SH-SY5Y (cell line): ENCODE measurements at regions not wholly inside any gene's neighbourhood (a gene's known extent, or its start where the extent isn't known, plus 50 kb on each side); places are given as distances from the start of the nearest gene placed in this dataset.

Source experiments
- GATA2 ChIP-seq: IDR thresholded peaks from 2 replicates; pipeline ENCODE4 v1.6.1; 2011; ENCODE audit warnings: mild to moderate bottlenecking, low read depth, low read length
- GATA3 ChIP-seq: IDR thresholded peaks from 2 replicates; pipeline ENCODE4 v1.6.1; 2011; ENCODE audit warnings: low read depth, mild to moderate bottlenecking, low read length, moderate library complexity

DNA sequence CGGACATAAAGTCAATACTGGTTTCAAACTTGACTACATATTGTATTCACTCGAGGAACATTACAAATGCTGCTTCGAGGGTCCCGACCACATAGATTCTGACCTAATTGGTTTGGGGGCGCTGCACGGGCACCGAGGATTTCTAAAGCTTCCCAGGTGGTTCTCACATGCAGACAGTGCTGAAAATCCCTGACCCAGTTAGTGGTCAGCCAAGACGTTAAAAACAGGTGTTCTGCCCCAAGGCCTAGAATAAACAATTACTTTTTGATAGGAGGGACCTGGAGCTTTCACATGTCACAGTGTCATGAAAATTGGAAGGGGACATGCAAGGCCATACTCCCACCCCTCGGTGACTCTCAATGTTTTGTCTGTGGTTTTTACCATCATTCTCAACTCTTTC is 368.9 kb downstream of the RNF144A start:
- TF ChIP-seq GATA2 (no peak), GATA3 (no peak)
